ENCODE measurements at regions not wholly inside any gene's neighbourhood (a gene's known extent, or its start where the extent isn't known, plus 50 kb on each side); places are given as distances from the start of the nearest gene placed in this dataset.

- TF ChIP-seq CTCF (conservative IDR thresholded peaks at IDR 0.05; ENCODE audit: low read depth, low read length): no peak
- no peak for TF ChIP-seq EZH2 (IDR thresholded peaks at IDR 0.05; ENCODE audit: borderline replicate concordance, low read depth, low read length, poor library complexity, severe bottlenecking)
These were observed 100.9 kb downstream of the NAV1 start for GRCh38 chr1:201639826-201640225.
